ENCODE measurements at regions not wholly inside any gene's neighbourhood (a gene's known extent, or its start where the extent isn't known, plus 50 kb on each side); places are given as distances from the start of the nearest gene placed in this dataset.

DNA sequence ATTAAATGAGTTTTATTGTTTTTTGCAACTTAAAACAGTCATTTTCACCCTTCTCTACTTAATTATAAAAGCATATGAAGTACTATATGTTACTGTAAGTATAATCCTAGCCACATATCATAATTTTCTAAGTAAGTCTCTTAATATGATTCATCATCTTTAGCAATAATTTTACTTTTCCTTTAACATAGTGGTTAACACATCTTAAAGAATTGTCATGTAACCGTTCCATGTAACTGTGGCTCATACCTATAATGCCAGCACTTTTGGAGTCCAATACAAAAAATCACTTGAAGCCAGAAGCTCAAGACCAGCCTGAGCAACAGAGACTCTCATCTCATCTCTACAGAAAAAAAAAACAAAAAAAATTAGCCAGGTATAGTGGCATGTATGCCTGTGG is 260.6 kb upstream of the DUSP10 start:
- ChIA-PET POLR2A (no interaction called here), CTCF (interaction anchor here (1.2 kb wide), 1 partner anchor 9 kb away, joined by 3 read pairs; no protein-coding TSS in a partner anchor), RAD21 (ENCODE audit: low non-redundant PET in 1 of 2, low total read pairs in 2 of 2, uncharacterized antibody in 2 of 2, unreplicated experiment in 2 of 2) (no interaction called here)
- no peaks in the 10 kb centered on the region for H3K9me2 ChIP-seq (ENCODE audit: insufficient read depth)
- H3K27me3 ChIP-seq (ENCODE audit: insufficient read depth, low read length): no peaks in the 10 kb centered on the region
- H3K79me2 ChIP-seq (ENCODE audit: insufficient read depth, low read length): no peaks in the 10 kb centered on the region
- DNase-seq (ENCODE audit: low read depth, low spot score) (no peak), ATAC-seq (no peak)
- no peaks in the 10 kb centered on the region for H3K9me3 ChIP-seq (ENCODE audit: control insufficient read depth in 1 of 2, insufficient read depth in 1 of 2, low read depth in 1 of 2, low read length in 2 of 2)
- TF ChIP-seq, protein P1, sequence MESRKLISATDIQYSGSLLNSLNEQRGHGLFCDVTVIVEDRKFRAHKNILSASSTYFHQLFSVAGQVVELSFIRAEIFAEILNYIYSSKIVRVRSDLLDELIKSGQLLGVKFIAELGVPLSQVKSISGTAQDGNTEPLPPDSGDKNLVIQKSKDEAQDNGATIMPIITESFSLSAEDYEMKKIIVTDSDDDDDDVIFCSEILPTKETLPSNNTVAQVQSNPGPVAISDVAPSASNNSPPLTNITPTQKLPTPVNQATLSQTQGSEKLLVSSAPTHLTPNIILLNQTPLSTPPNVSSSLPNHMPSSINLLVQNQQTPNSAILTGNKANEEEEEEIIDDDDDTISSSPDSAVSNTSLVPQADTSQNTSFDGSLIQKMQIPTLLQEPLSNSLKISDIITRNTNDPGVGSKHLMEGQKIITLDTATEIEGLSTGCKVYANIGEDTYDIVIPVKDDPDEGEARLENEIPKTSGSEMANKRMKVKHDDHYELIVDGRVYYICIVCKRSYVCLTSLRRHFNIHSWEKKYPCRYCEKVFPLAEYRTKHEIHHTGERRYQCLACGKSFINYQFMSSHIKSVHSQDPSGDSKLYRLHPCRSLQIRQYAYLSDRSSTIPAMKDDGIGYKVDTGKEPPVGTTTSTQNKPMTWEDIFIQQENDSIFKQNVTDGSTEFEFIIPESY (IDR thresholded peaks at IDR 0.05; ENCODE audit: extremely low read depth, insufficient replicate concordance, low read length): no peak
- TF ChIP-seq CBX3 (IDR thresholded peaks at IDR 0.05; ENCODE audit: low read depth): no peak
- no peak for TF ChIP-seq EZH2phosphoT487 (IDR thresholded peaks at IDR 0.05; ENCODE audit: borderline replicate concordance)
- TF ChIP-seq, protein P2, sequence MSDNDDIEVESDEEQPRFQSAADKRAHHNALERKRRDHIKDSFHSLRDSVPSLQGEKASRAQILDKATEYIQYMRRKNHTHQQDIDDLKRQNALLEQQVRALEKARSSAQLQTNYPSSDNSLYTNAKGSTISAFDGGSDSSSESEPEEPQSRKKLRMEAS (IDR thresholded peaks at IDR 0.05): no peak
- no peak for TF ChIP-seq POLR2A (IDR thresholded peaks at IDR 0.05; ENCODE audit: borderline replicate concordance, extremely low read depth, insufficient read depth, insufficient read length)
- TF ChIP-seq EGR1 (IDR thresholded peaks at IDR 0.05; ENCODE audit: low read depth): no peak
- no peak for TF ChIP-seq TCF7L2 (IDR thresholded peaks at IDR 0.05; ENCODE audit: borderline replicate concordance, extremely low read depth, insufficient read depth, insufficient read length)
- TF ChIP-seq ELF1 (IDR thresholded peaks at IDR 0.05; ENCODE audit: borderline replicate concordance, low read depth): no peak
- TF ChIP-seq YY1 (IDR thresholded peaks at IDR 0.05; ENCODE audit: extremely low read depth, insufficient replicate concordance, low read depth, low read length): no peak
- no peak for TF ChIP-seq CEBPB (IDR thresholded peaks at IDR 0.05; ENCODE audit: low read depth)
- TF ChIP-seq JUND (IDR thresholded peaks at IDR 0.05): no peak
- TF ChIP-seq, protein P3, sequence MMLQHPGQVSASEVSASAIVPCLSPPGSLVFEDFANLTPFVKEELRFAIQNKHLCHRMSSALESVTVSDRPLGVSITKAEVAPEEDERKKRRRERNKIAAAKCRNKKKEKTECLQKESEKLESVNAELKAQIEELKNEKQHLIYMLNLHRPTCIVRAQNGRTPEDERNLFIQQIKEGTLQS (IDR thresholded peaks at IDR 0.05): no peak
- no peak for TF ChIP-seq SIN3A (IDR thresholded peaks at IDR 0.05; ENCODE audit: low read depth)
- no peak for TF ChIP-seq ZFX (IDR thresholded peaks at IDR 0.05)
- no peak for TF ChIP-seq RAD21 (IDR thresholded peaks at IDR 0.05; ENCODE audit: low read depth)
- TF ChIP-seq, protein P4, sequence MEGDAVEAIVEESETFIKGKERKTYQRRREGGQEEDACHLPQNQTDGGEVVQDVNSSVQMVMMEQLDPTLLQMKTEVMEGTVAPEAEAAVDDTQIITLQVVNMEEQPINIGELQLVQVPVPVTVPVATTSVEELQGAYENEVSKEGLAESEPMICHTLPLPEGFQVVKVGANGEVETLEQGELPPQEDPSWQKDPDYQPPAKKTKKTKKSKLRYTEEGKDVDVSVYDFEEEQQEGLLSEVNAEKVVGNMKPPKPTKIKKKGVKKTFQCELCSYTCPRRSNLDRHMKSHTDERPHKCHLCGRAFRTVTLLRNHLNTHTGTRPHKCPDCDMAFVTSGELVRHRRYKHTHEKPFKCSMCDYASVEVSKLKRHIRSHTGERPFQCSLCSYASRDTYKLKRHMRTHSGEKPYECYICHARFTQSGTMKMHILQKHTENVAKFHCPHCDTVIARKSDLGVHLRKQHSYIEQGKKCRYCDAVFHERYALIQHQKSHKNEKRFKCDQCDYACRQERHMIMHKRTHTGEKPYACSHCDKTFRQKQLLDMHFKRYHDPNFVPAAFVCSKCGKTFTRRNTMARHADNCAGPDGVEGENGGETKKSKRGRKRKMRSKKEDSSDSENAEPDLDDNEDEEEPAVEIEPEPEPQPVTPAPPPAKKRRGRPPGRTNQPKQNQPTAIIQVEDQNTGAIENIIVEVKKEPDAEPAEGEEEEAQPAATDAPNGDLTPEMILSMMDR (IDR thresholded peaks at IDR 0.05 in 2 of 3, conservative IDR thresholded peaks at IDR 0.05 in 1 of 3; ENCODE audit: borderline replicate concordance in 1 of 3, insufficient read depth in 1 of 3, low read depth in 2 of 3, low read length in 2 of 3): no peak
- TF ChIP-seq, protein P5, sequence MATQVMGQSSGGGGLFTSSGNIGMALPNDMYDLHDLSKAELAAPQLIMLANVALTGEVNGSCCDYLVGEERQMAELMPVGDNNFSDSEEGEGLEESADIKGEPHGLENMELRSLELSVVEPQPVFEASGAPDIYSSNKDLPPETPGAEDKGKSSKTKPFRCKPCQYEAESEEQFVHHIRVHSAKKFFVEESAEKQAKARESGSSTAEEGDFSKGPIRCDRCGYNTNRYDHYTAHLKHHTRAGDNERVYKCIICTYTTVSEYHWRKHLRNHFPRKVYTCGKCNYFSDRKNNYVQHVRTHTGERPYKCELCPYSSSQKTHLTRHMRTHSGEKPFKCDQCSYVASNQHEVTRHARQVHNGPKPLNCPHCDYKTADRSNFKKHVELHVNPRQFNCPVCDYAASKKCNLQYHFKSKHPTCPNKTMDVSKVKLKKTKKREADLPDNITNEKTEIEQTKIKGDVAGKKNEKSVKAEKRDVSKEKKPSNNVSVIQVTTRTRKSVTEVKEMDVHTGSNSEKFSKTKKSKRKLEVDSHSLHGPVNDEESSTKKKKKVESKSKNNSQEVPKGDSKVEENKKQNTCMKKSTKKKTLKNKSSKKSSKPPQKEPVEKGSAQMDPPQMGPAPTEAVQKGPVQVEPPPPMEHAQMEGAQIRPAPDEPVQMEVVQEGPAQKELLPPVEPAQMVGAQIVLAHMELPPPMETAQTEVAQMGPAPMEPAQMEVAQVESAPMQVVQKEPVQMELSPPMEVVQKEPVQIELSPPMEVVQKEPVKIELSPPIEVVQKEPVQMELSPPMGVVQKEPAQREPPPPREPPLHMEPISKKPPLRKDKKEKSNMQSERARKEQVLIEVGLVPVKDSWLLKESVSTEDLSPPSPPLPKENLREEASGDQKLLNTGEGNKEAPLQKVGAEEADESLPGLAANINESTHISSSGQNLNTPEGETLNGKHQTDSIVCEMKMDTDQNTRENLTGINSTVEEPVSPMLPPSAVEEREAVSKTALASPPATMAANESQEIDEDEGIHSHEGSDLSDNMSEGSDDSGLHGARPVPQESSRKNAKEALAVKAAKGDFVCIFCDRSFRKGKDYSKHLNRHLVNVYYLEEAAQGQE (IDR thresholded peaks at IDR 0.05; ENCODE audit: low read depth): no peak
- no peak overlapping the region for H3K9ac ChIP-seq (ENCODE audit: low read length)
- no peak overlapping the region for H3K4me3 ChIP-seq (replicated peaks in 1 of 2; ENCODE audit: low read depth in 1 of 2, low read length in 2 of 2)
- intact Hi-C loops (cut with micrococcal nuclease): no loop called here
- no peaks in the 10 kb centered on the region for H3K36me3 ChIP-seq (ENCODE audit: control insufficient read depth in 1 of 2, insufficient read depth in 2 of 2, low read length in 2 of 2)
- BruUV-seq (replicated peaks): no TSS peak
- no peak overlapping the region for H3K27ac ChIP-seq (ENCODE audit: low read depth, low read length)
- H3K4me2 ChIP-seq (ENCODE audit: low read length): no peak overlapping the region
- H2AFZ ChIP-seq (ENCODE audit: low read depth, low read length, poor library complexity, severe bottlenecking): no peak overlapping the region
- H4K20me1 ChIP-seq (ENCODE audit: insufficient read depth): no peaks in the 10 kb centered on the region
- no peaks in the 10 kb centered on the region for H3K4me1 ChIP-seq (ENCODE audit: control insufficient read depth in 1 of 2, insufficient read depth in 2 of 2, low read length in 2 of 2)

Measured in HCT116 (cell line).